ENCODE measurements at regions not wholly inside any gene's neighbourhood (a gene's known extent, or its start where the extent isn't known, plus 50 kb on each side); places are given as distances from the start of the nearest gene placed in this dataset.

DNA sequence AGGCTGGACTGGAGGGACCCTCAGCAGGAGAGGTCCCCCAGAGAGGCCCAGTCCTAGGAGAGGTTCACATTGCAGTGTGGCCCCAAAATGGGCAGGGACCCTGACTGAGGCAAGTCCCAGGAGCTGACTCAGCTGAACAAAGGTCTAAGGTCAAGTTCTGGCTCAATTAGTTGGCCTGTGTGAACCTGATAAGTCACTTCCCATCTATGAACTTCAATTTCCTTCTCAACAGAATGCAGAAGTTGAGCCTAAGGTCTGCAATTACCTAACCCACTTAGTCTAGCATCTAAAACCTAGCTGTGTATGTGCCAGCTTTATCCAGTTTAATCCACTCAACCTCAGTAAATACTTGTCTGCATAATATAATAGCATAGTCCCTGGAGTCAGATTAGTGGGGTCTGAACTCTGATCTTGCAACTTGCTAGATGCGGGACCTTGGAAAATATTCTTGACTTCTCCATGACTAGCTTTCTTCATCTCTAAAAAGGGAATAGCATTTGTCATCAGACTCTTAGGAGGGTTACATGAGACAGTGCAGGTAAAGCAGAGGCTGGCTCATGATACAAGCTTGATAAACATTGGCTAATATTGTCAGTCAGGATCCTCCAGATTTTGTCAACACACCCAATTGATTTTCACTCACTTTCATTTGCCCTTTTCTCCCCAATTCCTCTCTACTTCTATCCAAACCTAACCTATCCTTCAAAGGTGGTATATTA is 465.5 kb downstream of the INSC start:
- no peak for DNase-seq (ENCODE audit: low read depth)
- no peak overlapping the region for H3K4me3 ChIP-seq (ENCODE audit: low read depth, low read length)
- TF ChIP-seq, protein P1, sequence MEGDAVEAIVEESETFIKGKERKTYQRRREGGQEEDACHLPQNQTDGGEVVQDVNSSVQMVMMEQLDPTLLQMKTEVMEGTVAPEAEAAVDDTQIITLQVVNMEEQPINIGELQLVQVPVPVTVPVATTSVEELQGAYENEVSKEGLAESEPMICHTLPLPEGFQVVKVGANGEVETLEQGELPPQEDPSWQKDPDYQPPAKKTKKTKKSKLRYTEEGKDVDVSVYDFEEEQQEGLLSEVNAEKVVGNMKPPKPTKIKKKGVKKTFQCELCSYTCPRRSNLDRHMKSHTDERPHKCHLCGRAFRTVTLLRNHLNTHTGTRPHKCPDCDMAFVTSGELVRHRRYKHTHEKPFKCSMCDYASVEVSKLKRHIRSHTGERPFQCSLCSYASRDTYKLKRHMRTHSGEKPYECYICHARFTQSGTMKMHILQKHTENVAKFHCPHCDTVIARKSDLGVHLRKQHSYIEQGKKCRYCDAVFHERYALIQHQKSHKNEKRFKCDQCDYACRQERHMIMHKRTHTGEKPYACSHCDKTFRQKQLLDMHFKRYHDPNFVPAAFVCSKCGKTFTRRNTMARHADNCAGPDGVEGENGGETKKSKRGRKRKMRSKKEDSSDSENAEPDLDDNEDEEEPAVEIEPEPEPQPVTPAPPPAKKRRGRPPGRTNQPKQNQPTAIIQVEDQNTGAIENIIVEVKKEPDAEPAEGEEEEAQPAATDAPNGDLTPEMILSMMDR (IDR thresholded peaks at IDR 0.05; ENCODE audit: control insufficient read depth, extremely low read depth, insufficient read depth) = no peak

DNA sequence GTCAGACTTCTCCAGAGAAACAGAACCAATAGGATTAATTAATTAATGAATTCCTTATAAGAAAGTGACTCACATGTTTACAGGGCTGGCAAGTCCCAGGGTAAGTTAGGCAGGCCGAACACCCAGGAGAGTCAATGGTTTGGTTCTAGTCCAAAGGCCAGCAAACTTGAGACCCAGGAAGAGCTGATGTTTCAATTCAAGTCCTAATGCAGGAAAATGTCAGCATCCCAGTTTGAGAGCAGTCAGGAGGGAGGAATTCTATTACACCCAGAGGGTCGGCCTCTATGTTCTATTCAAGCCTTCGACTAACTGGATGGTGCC is 466.0 kb downstream of the INSC start:
- TF ChIP-seq, protein P1 (IDR thresholded peaks at IDR 0.05; ENCODE audit: control insufficient read depth, extremely low read depth, insufficient read depth) = no peak
- no peak for DNase-seq (ENCODE audit: low read depth)
- no peak overlapping the region for H3K4me3 ChIP-seq (ENCODE audit: low read depth, low read length)

DNA sequence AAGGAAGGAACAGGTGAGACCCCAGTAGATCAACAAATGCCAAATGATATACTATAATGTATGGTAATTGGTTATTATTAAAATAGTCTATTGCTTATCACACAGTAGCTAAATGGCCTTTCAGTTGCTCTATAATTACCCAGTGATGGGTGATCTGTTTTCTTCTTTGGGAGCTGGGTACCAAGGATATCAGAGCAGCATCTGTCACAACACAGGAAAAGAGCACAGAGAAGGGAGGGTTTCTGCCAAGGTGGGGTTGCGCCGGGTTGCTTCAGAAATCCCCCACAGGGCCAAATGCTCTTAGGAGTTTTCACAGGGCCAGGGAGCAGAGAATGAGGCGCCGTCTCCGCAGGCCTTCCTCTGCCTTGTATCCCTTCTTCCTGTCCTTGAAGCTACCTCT is 469.4 kb downstream of the INSC start:
- TF ChIP-seq, protein P1 (IDR thresholded peaks at IDR 0.05; ENCODE audit: control insufficient read depth, extremely low read depth, insufficient read depth) = no peak
- H3K4me3 ChIP-seq (ENCODE audit: low read depth, low read length) = no peak overlapping the region
- DNase-seq (ENCODE audit: low read depth) = no peak

DNA sequence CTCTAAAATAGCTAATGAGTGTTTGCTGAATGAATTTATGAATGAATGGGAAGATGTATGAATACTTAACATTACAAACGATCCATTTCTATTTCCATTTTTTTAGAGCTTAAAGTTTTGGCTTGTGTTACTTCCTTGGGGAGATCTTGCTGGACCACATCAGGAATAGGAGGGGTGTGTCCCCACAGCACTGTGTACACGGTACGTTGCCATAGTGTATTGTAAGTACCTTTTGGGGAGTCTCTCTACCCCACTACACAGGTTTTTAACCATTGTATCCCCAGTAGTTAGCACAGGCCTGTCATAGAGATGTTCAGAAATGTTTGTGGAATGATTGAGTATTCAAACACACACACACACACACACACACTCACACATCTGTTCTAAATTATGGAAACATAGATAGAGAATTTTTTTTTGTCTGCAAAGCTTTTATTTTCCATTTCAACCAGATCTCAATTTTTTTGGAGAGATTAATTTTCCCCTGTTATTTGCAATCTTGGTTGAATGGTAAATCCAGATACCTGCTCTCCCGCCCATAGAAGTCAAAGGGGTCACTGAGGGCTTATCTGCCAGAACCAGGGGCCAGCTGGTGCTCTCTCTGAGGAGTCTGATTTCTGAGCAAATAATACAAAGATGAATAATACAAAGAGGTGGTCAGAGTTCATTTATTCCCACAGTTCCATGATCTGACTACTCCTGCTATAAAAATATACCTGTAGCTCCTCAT is 471.0 kb downstream of the INSC start:
- H3K4me3 ChIP-seq (ENCODE audit: low read depth, low read length) = no peak overlapping the region
- TF ChIP-seq, protein P1 (IDR thresholded peaks at IDR 0.05; ENCODE audit: control insufficient read depth, extremely low read depth, insufficient read depth) = no peak
- DNase-seq (ENCODE audit: low read depth) = no peak

DNA sequence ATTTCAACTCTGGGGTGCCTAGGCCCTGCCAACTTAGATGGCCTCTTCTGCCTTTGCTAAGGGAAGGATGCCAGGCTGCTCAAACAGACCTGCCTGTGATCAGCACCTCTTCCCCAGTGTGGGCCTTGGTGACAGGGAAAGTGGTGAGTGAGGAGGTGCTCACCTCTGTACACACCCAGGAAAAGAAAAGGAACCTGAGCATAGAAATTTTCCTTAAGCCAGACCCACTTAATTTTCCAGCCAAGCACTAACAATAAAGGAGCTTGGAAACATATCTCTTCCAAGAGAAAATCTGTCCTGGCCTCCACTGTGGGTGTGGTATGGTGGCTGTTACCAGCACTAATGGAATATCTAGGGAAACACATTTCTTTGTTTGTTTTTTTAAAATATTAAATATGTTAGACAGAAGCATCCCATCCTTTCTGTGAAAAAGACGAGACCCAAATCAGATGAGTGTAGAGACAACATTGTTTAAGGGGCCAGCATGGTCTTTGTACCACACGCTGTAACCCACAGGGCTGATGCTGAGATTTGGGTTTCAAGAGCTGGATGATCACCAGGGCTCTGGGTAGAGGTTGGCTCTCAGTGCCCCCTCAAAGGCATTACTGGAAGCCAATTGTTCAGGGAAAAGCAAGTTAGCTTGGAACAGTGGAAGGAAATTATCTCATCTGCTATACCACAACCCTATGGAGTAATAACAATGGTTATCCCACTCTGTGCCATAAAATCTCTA is 472.2 kb downstream of the INSC start:
- H3K4me3 ChIP-seq (ENCODE audit: low read depth, low read length) = no peak overlapping the region
- DNase-seq (ENCODE audit: low read depth) = no peak

DNA sequence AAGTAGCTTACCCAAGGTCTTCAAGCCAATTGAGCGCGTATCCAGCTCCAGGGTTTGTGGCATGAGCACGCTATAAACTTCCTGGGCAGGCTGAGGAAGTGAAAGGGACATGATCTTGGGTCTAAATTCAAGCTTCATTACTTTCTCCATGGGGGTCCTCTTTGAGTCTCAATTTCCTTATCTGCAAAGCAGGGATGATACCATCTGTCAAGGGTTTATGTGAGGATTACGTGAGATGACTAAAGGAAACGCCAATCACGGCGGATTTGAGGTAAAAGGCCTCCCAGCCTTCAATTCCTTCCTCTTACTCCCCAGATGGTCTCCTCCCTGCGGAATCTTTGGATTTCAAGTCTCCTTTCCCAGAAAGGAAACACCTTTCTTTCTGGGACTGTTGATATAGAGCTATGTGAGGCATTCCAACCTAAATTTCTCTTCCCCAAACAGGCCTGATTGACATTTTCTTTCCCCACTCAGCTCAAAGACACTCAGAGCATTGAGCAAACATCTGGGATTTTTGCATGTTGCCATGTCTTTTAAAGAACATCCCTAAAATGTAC is 474.4 kb downstream of the INSC start:
- no peak overlapping the region for H3K4me3 ChIP-seq (ENCODE audit: low read depth, low read length)
- TF ChIP-seq, protein P1 (IDR thresholded peaks at IDR 0.05; ENCODE audit: control insufficient read depth, extremely low read depth, insufficient read depth) = no peak
- DNase-seq (ENCODE audit: low read depth) = no peak

More for the DNA sequence above, 472.2 kb downstream of the INSC start:
- TF ChIP-seq, protein P1 (IDR thresholded peaks at IDR 0.05; ENCODE audit: control insufficient read depth, extremely low read depth, insufficient read depth) = no peak
